K562 (cell line): ENCODE measurements at regions not wholly inside any gene's neighbourhood (a gene's known extent, or its start where the extent isn't known, plus 50 kb on each side); places are given as distances from the start of the nearest gene placed in this dataset.

ENCODE experiments used
- ARID1B ChIP-seq: fragments of 450-650 bp; IDR thresholded peaks from 2 replicates; pipeline ENCODE4 v1.6.1; 2016; ENCODE audit warnings: antibody characterized with exemption, mild to moderate bottlenecking, inconsistent platforms
- EZH2 ChIP-seq: IDR thresholded peaks from 2 replicates; pipeline ENCODE4 v1.6.1; 2012; ENCODE audit warnings: low read depth, mild to moderate bottlenecking, inconsistent platforms, low read length, borderline replicate concordance
- FOS ChIP-seq: IDR thresholded peaks from 3 replicates; pipeline ENCODE4 v1.6.1; 2011; ENCODE audit not compliant: insufficient read length; ENCODE audit errors: extremely low read depth
- PHF21A ChIP-seq: fragments of 450-650 bp; IDR thresholded peaks from 2 replicates; pipeline ENCODE4 v1.6.1; 2017; ENCODE audit warnings: low read depth, borderline replicate concordance
- SIN3B ChIP-seq: fragments of 450-650 bp; IDR thresholded peaks from 2 replicates; pipeline ENCODE4 v1.6.1; 2017; ENCODE audit warnings: low read depth, mild to moderate bottlenecking, moderate library complexity
- SIRT6 ChIP-seq: IDR thresholded peaks from one replicate; pipeline ENCODE4 v1.6.1; 2012; ENCODE audit warnings: low read depth, mild to moderate bottlenecking, control low read depth, inconsistent platforms, low read length, moderate library complexity
- ZNF133 ChIP-seq: fragments of 250-450 bp; sonication (Bioruptor Pico); IDR thresholded peaks from 2 replicates; pipeline ENCODE4 v1.4.0; 2020; ENCODE audit warnings: mild to moderate bottlenecking
- ZNF174 ChIP-seq: fragments of 250-450 bp; sonication (Bioruptor Pico); IDR thresholded peaks from 2 replicates; pipeline ENCODE4 v1.4.0; 2020; ENCODE audit warnings: mild to moderate bottlenecking
- ZNF3 ChIP-seq: fragments of 250-450 bp; sonication (Bioruptor Pico); IDR thresholded peaks from 2 replicates; pipeline ENCODE4 v1.5.0; 2021; ENCODE audit warnings: mild to moderate bottlenecking, moderate library complexity
- TF ChIP-seq, protein P1 (sequence below), 3 experiments: IDR thresholded peaks in 2 of 3; conservative IDR thresholded peaks in 1 of 3; 2 replicates each; pipeline ENCODE4 v1.5.1; 2011 to 2012; ENCODE audit warnings: low read length in 3 of 3, mild to moderate bottlenecking in 3 of 3, control low read depth in 2 of 3, improper control_type of control experiment in 1 of 3, inconsistent platforms in 1 of 3, low read depth in 1 of 3, mixed read lengths in 1 of 3, moderate library complexity in 1 of 3; ENCODE audit not compliant: insufficient read depth in 2 of 3
- TF ChIP-seq, protein P2 (sequence below): sonication (generic); formaldehyde crosslinking; IDR thresholded peaks from 2 replicates; pipeline ENCODE4 v1.9.0; 2022; ENCODE audit warnings: mild to moderate bottlenecking, missing genetic modification reagents
- TF ChIP-seq, protein P3 (sequence below): sonication (generic); formaldehyde crosslinking; IDR thresholded peaks from 2 replicates; pipeline ENCODE4 v1.8.0; 2022; ENCODE audit warnings: missing genetic modification reagents, mild to moderate bottlenecking, borderline replicate concordance
- TF ChIP-seq, protein P4 (sequence below), 2 experiments: fragments of 450-650 bp; IDR thresholded peaks; 2 replicates each; pipeline ENCODE4 v1.6.1; 2016
- TF ChIP-seq, protein P5 (sequence below), 2 experiments: fragments of 450-650 bp in 1 of 2; sonication (generic) in 1 of 2; formaldehyde crosslinking in 1 of 2; IDR thresholded peaks in 1 of 2; conservative IDR thresholded peaks in 1 of 2; 2 replicates each; pipeline versions ENCODE4 v1.6.1 to v1.8.1; 2016 to 2023; ENCODE audit warnings: mild to moderate bottlenecking in 2 of 2, moderate library complexity in 2 of 2, inconsistent platforms in 1 of 2, missing genetic modification reagents in 1 of 2

DNA sequence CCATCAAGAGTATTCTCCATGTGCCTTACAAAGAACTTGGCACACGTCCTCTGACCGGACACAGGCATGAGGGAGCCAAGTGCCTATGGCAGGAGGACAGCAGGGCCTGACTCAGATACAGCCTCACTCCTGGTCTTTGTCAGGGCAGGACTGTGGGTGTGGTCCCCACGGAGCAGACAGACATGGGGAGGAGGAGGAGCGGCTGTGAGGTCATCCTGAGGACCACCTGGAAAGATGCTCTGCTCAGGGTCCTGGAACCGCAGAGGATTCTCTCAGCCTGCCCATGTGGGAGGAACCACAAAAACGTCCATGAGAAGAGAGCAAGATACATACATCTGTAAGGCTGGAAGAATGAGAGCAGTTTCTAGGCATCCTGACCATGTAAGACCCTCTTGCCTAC is 576.3 kb downstream of the BRD1 start:
- no peak for TF ChIP-seq ARID1B
- TF ChIP-seq ZNF133 (CRISPR knock-in tag): no peak
- TF ChIP-seq, protein P1, sequence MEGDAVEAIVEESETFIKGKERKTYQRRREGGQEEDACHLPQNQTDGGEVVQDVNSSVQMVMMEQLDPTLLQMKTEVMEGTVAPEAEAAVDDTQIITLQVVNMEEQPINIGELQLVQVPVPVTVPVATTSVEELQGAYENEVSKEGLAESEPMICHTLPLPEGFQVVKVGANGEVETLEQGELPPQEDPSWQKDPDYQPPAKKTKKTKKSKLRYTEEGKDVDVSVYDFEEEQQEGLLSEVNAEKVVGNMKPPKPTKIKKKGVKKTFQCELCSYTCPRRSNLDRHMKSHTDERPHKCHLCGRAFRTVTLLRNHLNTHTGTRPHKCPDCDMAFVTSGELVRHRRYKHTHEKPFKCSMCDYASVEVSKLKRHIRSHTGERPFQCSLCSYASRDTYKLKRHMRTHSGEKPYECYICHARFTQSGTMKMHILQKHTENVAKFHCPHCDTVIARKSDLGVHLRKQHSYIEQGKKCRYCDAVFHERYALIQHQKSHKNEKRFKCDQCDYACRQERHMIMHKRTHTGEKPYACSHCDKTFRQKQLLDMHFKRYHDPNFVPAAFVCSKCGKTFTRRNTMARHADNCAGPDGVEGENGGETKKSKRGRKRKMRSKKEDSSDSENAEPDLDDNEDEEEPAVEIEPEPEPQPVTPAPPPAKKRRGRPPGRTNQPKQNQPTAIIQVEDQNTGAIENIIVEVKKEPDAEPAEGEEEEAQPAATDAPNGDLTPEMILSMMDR (IDR thresholded peaks at IDR 0.05 in 2 of 3, conservative IDR thresholded peaks at IDR 0.05 in 1 of 3; ENCODE audit: insufficient read depth in 2 of 3, low read depth in 1 of 3, low read length in 3 of 3): no peak
- TF ChIP-seq, protein P2, sequence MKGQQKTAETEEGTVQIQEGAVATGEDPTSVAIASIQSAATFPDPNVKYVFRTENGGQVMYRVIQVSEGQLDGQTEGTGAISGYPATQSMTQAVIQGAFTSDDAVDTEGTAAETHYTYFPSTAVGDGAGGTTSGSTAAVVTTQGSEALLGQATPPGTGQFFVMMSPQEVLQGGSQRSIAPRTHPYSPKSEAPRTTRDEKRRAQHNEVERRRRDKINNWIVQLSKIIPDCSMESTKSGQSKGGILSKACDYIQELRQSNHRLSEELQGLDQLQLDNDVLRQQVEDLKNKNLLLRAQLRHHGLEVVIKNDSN (CRISPR knock-in tag): no peak
- TF ChIP-seq, protein P3, sequence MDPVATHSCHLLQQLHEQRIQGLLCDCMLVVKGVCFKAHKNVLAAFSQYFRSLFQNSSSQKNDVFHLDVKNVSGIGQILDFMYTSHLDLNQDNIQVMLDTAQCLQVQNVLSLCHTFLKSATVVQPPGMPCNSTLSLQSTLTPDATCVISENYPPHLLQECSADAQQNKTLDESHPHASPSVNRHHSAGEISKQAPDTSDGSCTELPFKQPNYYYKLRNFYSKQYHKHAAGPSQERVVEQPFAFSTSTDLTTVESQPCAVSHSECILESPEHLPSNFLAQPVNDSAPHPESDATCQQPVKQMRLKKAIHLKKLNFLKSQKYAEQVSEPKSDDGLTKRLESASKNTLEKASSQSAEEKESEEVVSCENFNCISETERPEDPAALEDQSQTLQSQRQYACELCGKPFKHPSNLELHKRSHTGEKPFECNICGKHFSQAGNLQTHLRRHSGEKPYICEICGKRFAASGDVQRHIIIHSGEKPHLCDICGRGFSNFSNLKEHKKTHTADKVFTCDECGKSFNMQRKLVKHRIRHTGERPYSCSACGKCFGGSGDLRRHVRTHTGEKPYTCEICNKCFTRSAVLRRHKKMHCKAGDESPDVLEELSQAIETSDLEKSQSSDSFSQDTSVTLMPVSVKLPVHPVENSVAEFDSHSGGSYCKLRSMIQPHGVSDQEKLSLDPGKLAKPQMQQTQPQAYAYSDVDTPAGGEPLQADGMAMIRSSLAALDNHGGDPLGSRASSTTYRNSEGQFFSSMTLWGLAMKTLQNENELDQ (CRISPR knock-in tag): no peak
- no peak for TF ChIP-seq PHF21A
- no peak for TF ChIP-seq EZH2
- TF ChIP-seq, protein P4, sequence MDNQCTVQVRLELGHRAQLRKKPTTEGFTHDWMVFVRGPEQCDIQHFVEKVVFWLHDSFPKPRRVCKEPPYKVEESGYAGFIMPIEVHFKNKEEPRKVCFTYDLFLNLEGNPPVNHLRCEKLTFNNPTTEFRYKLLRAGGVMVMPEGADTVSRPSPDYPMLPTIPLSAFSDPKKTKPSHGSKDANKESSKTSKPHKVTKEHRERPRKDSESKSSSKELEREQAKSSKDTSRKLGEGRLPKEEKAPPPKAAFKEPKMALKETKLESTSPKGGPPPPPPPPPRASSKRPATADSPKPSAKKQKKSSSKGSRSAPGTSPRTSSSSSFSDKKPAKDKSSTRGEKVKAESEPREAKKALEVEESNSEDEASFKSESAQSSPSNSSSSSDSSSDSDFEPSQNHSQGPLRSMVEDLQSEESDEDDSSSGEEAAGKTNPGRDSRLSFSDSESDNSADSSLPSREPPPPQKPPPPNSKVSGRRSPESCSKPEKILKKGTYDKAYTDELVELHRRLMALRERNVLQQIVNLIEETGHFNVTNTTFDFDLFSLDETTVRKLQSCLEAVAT (IDR thresholded peaks at IDR 0.05): no peak
- no peak for TF ChIP-seq ZNF3 (CRISPR knock-in tag)
- TF ChIP-seq SIRT6: no peak
- no peak for TF ChIP-seq ZNF174
- TF ChIP-seq SIN3B: no peak
- TF ChIP-seq FOS: no peak
- TF ChIP-seq, protein P5, sequence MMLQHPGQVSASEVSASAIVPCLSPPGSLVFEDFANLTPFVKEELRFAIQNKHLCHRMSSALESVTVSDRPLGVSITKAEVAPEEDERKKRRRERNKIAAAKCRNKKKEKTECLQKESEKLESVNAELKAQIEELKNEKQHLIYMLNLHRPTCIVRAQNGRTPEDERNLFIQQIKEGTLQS (IDR thresholded peaks at IDR 0.05): no peak
- TF ChIP-seq, protein P5 (CRISPR knock-in tag; conservative IDR thresholded peaks at IDR 0.05): no peak
